Hepatocyte (in vitro differentiated cells): ENCODE measurements at regions not wholly inside any gene's neighbourhood (a gene's known extent, or its start where the extent isn't known, plus 50 kb on each side); places are given as distances from the start of the nearest gene placed in this dataset.
"Not testable (repeated sequence)": the region's sequence is repeated elsewhere in the genome, so short reads cannot be mapped to it uniquely, and the experiment has no call there.

ENCODE experiments used
- DNase-seq: peaks from one replicate; pipeline ENCODE4 v3.0.0-alpha.2; 2016; ENCODE audit warnings: low spot score
- H2AFZ ChIP-seq: fragments of 200-600 bp; sonication (generic); 2 replicates; pipeline ENCODE4 v1.6.0; 2016; ENCODE audit warnings: antibody characterized with exemption, mild to moderate bottlenecking
- H3K27ac ChIP-seq: fragments of 200-600 bp; sonication (generic); 2 replicates; pipeline ENCODE4 v1.5.1; 2016; ENCODE audit warnings: mild to moderate bottlenecking
- H3K27me3 ChIP-seq: fragments of 200-600 bp; sonication (generic); 2 replicates; pipeline ENCODE4 v1.6.1; 2016
- H3K36me3 ChIP-seq: fragments of 200-600 bp; sonication (generic); replicated peaks from 2 replicates; pipeline ENCODE4 v1.5.1; 2016; ENCODE audit warnings: low read depth; ENCODE audit not compliant: insufficient read depth
- H3K4me1 ChIP-seq: fragments of 200-600 bp; sonication (generic); 2 replicates; pipeline ENCODE4 v1.5.1; 2016; ENCODE audit warnings: mild to moderate bottlenecking, moderate library complexity; ENCODE audit not compliant: insufficient read depth
- H3K4me2 ChIP-seq: fragments of 200-600 bp; sonication (generic); 2 replicates; pipeline ENCODE4 v1.6.0; 2016
- H3K4me3 ChIP-seq: fragments of 200-600 bp; sonication (generic); 2 replicates; pipeline ENCODE4 v1.5.1; 2016; ENCODE audit warnings: mild to moderate bottlenecking
- H3K79me2 ChIP-seq: fragments of 200-600 bp; sonication (generic); 2 replicates; pipeline ENCODE4 v1.6.0; 2017; ENCODE audit warnings: mild to moderate bottlenecking
- H3K9me2 ChIP-seq: fragments of 200-600 bp; sonication (generic); replicated peaks from 2 replicates; pipeline ENCODE4 v1.6.0; 2017; ENCODE audit warnings: mild to moderate bottlenecking; ENCODE audit not compliant: insufficient read depth
- H3K9me3 ChIP-seq: fragments of 200-600 bp; sonication (generic); 2 replicates; pipeline ENCODE4 v1.5.1; 2016; ENCODE audit warnings: low read depth, mild to moderate bottlenecking
- H4K20me1 ChIP-seq: fragments of 200-600 bp; sonication (generic); 2 replicates; pipeline ENCODE4 v1.6.0; 2016; ENCODE audit warnings: mild to moderate bottlenecking; ENCODE audit not compliant: insufficient read depth, poor library complexity, severe bottlenecking
- CTCF ChIP-seq: fragments of 200-600 bp; sonication (generic); IDR thresholded peaks from 2 replicates; pipeline ENCODE4 v1.5.1; 2016; ENCODE audit warnings: antibody characterized with exemption, mild to moderate bottlenecking; ENCODE audit not compliant: poor library complexity
- EZH2 ChIP-seq: fragments of 200-600 bp; sonication (generic); IDR thresholded peaks from 2 replicates; pipeline ENCODE4 v1.6.1; 2016; ENCODE audit warnings: antibody characterized with exemption, mild to moderate bottlenecking, borderline replicate concordance
- EZH2phosphoT487 ChIP-seq: fragments of 200-600 bp; sonication (generic); IDR thresholded peaks from one replicate; pipeline ENCODE4 v1.6.1; 2018; ENCODE audit warnings: antibody characterized with exemption, mild to moderate bottlenecking, low read depth, moderate library complexity; ENCODE audit not compliant: unreplicated experiment, severe bottlenecking
- WGBS: methylation state at CpG from one replicate; pipeline ENCODE4 v1.1.6; 2016; ENCODE audit warnings: low lambda C conversion rate; ENCODE audit errors: missing lambda C conversion rate; 5-methylcytosine and 5-hydroxymethylcytosine counted together

GRCh38 chr14:43665570-43666267 is 841.4 kb downstream of the FSCB start:
- Histone ChIP-seq H3K4me2 (no peak overlapping the region), H3K27me3 (no peaks in the 10 kb centered on the region), H3K9me2 (no peaks in the 10 kb centered on the region), H3K79me2 (no peaks in the 10 kb centered on the region), H3K9me3 (no peaks in the 10 kb centered on the region), H3K4me3 (no peak overlapping the region), H2AFZ (no peak overlapping the region), H3K4me1 (no peaks in the 10 kb centered on the region), H4K20me1 (no peaks in the 10 kb centered on the region), H3K27ac (no peak overlapping the region), H3K36me3 (no peaks in the 10 kb centered on the region)
- no peak for TF ChIP-seq EZH2
- TF ChIP-seq CTCF, result no peak
- TF ChIP-seq EZH2phosphoT487, result no peak
- 92% methylated on average over 9 of the region's 9 CpGs for WGBS
- DNase-seq, result no peak

GRCh38 chr14:43655194-43655593 is 851.9 kb downstream of the FSCB start:
- H2AFZ ChIP-seq, H3K4me1 ChIP-seq, H3K4me2 ChIP-seq, H3K9me2 ChIP-seq, DNase-seq, H4K20me1 ChIP-seq, H3K27ac ChIP-seq, H3K27me3 ChIP-seq, H3K36me3 ChIP-seq, H3K4me3 ChIP-seq, H3K9me3 ChIP-seq, H3K79me2 ChIP-seq: not testable (repeated sequence)
- WGBS, result 88% methylated on average over 2 of the region's 2 CpGs

- no peaks in the 10 kb centered on the region for H4K20me1 ChIP-seq
- H3K9me3 ChIP-seq, result no peaks in the 10 kb centered on the region
- no peaks in the 10 kb centered on the region for H3K4me1 ChIP-seq
- H3K4me2 ChIP-seq, result no peak overlapping the region
- H3K9me2 ChIP-seq, result no peaks in the 10 kb centered on the region
- 88% methylated on average over 1 of the region's 1 CpG for WGBS
- TF ChIP-seq EZH2 (no peak), CTCF (no peak), EZH2phosphoT487 (no peak)
- H3K27ac ChIP-seq, result no peak overlapping the region
- DNase-seq, result no peak
- no peaks in the 10 kb centered on the region for H3K27me3 ChIP-seq
- H3K4me3 ChIP-seq, result no peak overlapping the region
- no peaks in the 10 kb centered on the region for H3K79me2 ChIP-seq
- H3K36me3 ChIP-seq, result no peaks in the 10 kb centered on the region
- no peak overlapping the region for H2AFZ ChIP-seq
Observed at GRCh38 chr14:43651896-43652295, 855.2 kb downstream of the FSCB start.

- no peaks in the 10 kb centered on the region for H3K9me2 ChIP-seq
- peak; percentile 4 for DNase-seq
- H3K4me3 ChIP-seq, result no peak overlapping the region
- no peak overlapping the region for H3K4me2 ChIP-seq
- no peaks in the 10 kb centered on the region for H4K20me1 ChIP-seq
- H3K27me3 ChIP-seq, result no peaks in the 10 kb centered on the region
- no peak overlapping the region for H3K27ac ChIP-seq
- TF ChIP-seq EZH2 (no peak), EZH2phosphoT487 (no peak), CTCF (no peak)
- no peaks in the 10 kb centered on the region for H3K4me1 ChIP-seq
- no peaks in the 10 kb centered on the region for H3K79me2 ChIP-seq
- no peak overlapping the region for H2AFZ ChIP-seq
- no peaks in the 10 kb centered on the region for H3K9me3 ChIP-seq
- 69% methylated on average over 4 of the region's 4 CpGs for WGBS
- no peaks in the 10 kb centered on the region for H3K36me3 ChIP-seq
Observed at GRCh38 chr14:43651185-43651787, 855.8 kb downstream of the FSCB start.
